IMR-90 (cell line): ENCODE measurements at regions not wholly inside any gene's neighbourhood (a gene's known extent, or its start where the extent isn't known, plus 50 kb on each side); places are given as distances from the start of the nearest gene placed in this dataset.

Experiments used
- ATAC-seq: fragments of 200-7000 bp; cut with Tn5 transposase; 2 replicates; pipeline ENCODE4 v1.9.1; 2020; ENCODE audit warnings: low read depth, mild to moderate bottlenecking, moderate library complexity
- BruUV-seq: library from RNA; stranded (reverse); fragments of 400-500 nt; replicated peaks from 2 replicates; lab custom pipeline; 2021; lab: Mats Ljungman, UMichigan
- CTCF ChIA-PET: fragments of 300-600 bp; formaldehyde crosslinking; extraction: SDS; loops from one replicate; lab custom pipeline; 2021; ENCODE audit warnings: antibody characterized with exemption; lab: Yijun Ruan, JAX
- POLR2A ChIA-PET: fragments of 300-600 bp; sonication (Branson Sonifier 250); formaldehyde crosslinking; loops from one replicate; lab custom pipeline; 2022; ENCODE audit warnings: antibody characterized with exemption; ENCODE audit not compliant: unreplicated experiment; lab: Charles Lee
- DNase-seq: peaks from one replicate; pipeline ENCODE4 v3.0.0; 2013
- H2AFZ ChIP-seq: replicated peaks from 2 replicates; pipeline ENCODE3; 2013; ENCODE audit warnings: low read length, mild to moderate bottlenecking; ENCODE audit not compliant: poor library complexity
- H2AK5ac ChIP-seq: 2 replicates; pipeline ENCODE4 v1.6.1; 2013; ENCODE audit warnings: low read depth, low read length, inconsistent platforms
- H2AK9ac ChIP-seq: replicated peaks from 2 replicates; pipeline ENCODE3; 2013; ENCODE audit warnings: mild to moderate bottlenecking, low read depth, low read length, moderate library complexity; ENCODE audit not compliant: poor library complexity
- H2BK120ac ChIP-seq: 2 replicates; pipeline ENCODE4 v1.6.1; 2013; ENCODE audit warnings: low read depth, low read length, inconsistent platforms
- H2BK15ac ChIP-seq: 3 replicates; pipeline ENCODE4 v1.6.1; 2013; ENCODE audit warnings: low read depth, low read length, inconsistent platforms
- H2BK20ac ChIP-seq: 2 replicates; pipeline ENCODE4 v1.6.1; 2013; ENCODE audit warnings: low read depth, mild to moderate bottlenecking, inconsistent platforms, low read length, moderate library complexity
- H2BK5ac ChIP-seq: 2 replicates; pipeline ENCODE4 v1.6.1; 2013; ENCODE audit warnings: mild to moderate bottlenecking, low read depth, low read length, inconsistent platforms; ENCODE audit not compliant: poor library complexity, severe bottlenecking
- H3K14ac ChIP-seq: replicated peaks from 2 replicates; pipeline ENCODE4 v1.6.1; 2013; ENCODE audit warnings: low read depth, low read length, inconsistent platforms
- H3K18ac ChIP-seq: 2 replicates; pipeline ENCODE4 v1.6.1; 2013; ENCODE audit warnings: low read depth, low read length, control low read depth
- H3K23ac ChIP-seq: 2 replicates; pipeline ENCODE4 v1.6.1; 2013; ENCODE audit warnings: low read depth, low read length, inconsistent platforms
- H3K27ac ChIP-seq: 2 replicates; pipeline ENCODE4 v1.5.1; 2013; ENCODE audit warnings: mild to moderate bottlenecking, control low read depth, low read length; ENCODE audit not compliant: insufficient read depth
- H3K27me3 ChIP-seq: 2 replicates; pipeline ENCODE4 v1.6.1; 2013; ENCODE audit warnings: low read length; ENCODE audit not compliant: control insufficient read depth, insufficient read depth
- H3K36me3 ChIP-seq: 2 replicates; pipeline ENCODE4 v1.6.1; 2013; ENCODE audit warnings: low read length, mixed read lengths; ENCODE audit not compliant: control insufficient read depth, insufficient read depth
- H3K4ac ChIP-seq: 2 replicates; pipeline ENCODE4 v1.6.1; 2013; ENCODE audit warnings: low read depth, low read length, inconsistent platforms
- H3K4me1 ChIP-seq: 2 replicates; pipeline ENCODE4 v1.6.1; 2013; ENCODE audit warnings: low read length, mixed read lengths; ENCODE audit not compliant: control insufficient read depth, insufficient read depth
- H3K4me2 ChIP-seq: 2 replicates; pipeline ENCODE4 v1.6.1; 2013; ENCODE audit warnings: low read depth, mild to moderate bottlenecking, control low read depth, low read length, moderate library complexity
- H3K4me3 ChIP-seq: 2 replicates; pipeline ENCODE4 v1.5.1; 2013; ENCODE audit warnings: low read depth, mild to moderate bottlenecking, control low read depth, low read length, moderate library complexity; ENCODE audit not compliant: insufficient read depth
- H3K56ac ChIP-seq: 2 replicates; pipeline ENCODE4 v1.6.1; 2013; ENCODE audit warnings: low read length, inconsistent platforms; ENCODE audit not compliant: insufficient read depth; ENCODE audit errors: extremely low read depth
- H3K79me1 ChIP-seq, 2 experiments: 2 replicates each; pipeline ENCODE4 v1.6.1; 2013; ENCODE audit warnings: low read length in 2 of 2, inconsistent platforms in 1 of 2, low read depth in 1 of 2
- H3K9ac ChIP-seq: 2 replicates; pipeline ENCODE4 v1.6.1; 2013; ENCODE audit warnings: low read depth, low read length, control low read depth
- H3K9me1 ChIP-seq: 2 replicates; pipeline ENCODE4 v1.6.1; 2013; ENCODE audit warnings: low read length, inconsistent platforms; ENCODE audit not compliant: insufficient read depth
- H3K9me3 ChIP-seq: 2 replicates; pipeline ENCODE4 v1.6.1; 2013; ENCODE audit warnings: low read length; ENCODE audit not compliant: control insufficient read depth, insufficient read depth
- H4K20me1 ChIP-seq: 2 replicates; pipeline ENCODE4 v1.6.1; 2013; ENCODE audit warnings: low read length, inconsistent platforms; ENCODE audit not compliant: insufficient read depth
- H4K5ac ChIP-seq: 2 replicates; pipeline ENCODE4 v1.6.1; 2013; ENCODE audit warnings: mild to moderate bottlenecking, low read depth, low read length, control low read depth
- H4K8ac ChIP-seq, 2 experiments: 2 replicates each; pipeline ENCODE4 v1.6.1; 2013; ENCODE audit warnings: low read depth in 2 of 2, low read length in 2 of 2, control low read depth in 1 of 2, inconsistent platforms in 1 of 2
- H4K91ac ChIP-seq: 2 replicates; pipeline ENCODE4 v1.6.1; 2013; ENCODE audit warnings: low read depth, low read length, inconsistent platforms; ENCODE audit not compliant: insufficient read depth
- BHLHE40 ChIP-seq: fragments of 150-350 bp; IDR thresholded peaks from 2 replicates; pipeline ENCODE4 v1.6.1; 2016; ENCODE audit warnings: mild to moderate bottlenecking, low read depth, low read length
- CEBPB ChIP-seq: IDR thresholded peaks from 2 replicates; pipeline ENCODE4 v1.6.1; 2012; ENCODE audit warnings: low read depth, low read length, improper control_type of control experiment
- CTCF ChIP-seq: conservative IDR thresholded peaks from 2 replicates; pipeline ENCODE4 v1.5.1; 2012; ENCODE audit warnings: mild to moderate bottlenecking, low read depth, low read length, improper control_type of control experiment
- ELK1 ChIP-seq: fragments of 150-350 bp; IDR thresholded peaks from 2 replicates; pipeline ENCODE4 v1.6.1; 2016; ENCODE audit warnings: low read depth, mild to moderate bottlenecking, low read length, moderate library complexity, borderline replicate concordance
- MXI1 ChIP-seq: IDR thresholded peaks from 2 replicates; pipeline ENCODE4 v1.6.1; 2012; ENCODE audit warnings: low read depth, mild to moderate bottlenecking, low read length, moderate library complexity, borderline replicate concordance
- POLR2A ChIP-seq: IDR thresholded peaks from 2 replicates; pipeline ENCODE4 v1.6.1; 2012; ENCODE audit warnings: mild to moderate bottlenecking, low read depth, low read length
- RFX5 ChIP-seq: IDR thresholded peaks from 2 replicates; pipeline ENCODE4 v1.8.0; 2012; ENCODE audit warnings: low read depth, mild to moderate bottlenecking, low read length, moderate library complexity
- SMC3 ChIP-seq: fragments of 150-350 bp; IDR thresholded peaks from 2 replicates; pipeline ENCODE4 v1.6.1; 2016; ENCODE audit warnings: low read depth, mild to moderate bottlenecking, antibody characterized with exemption, low read length, moderate library complexity
- dilution Hi-C: fragments of 300-500 bp; cut with HindIII; formaldehyde crosslinking; loops from one replicate; pipeline ENCODE4 v1.14.3; 2018; ENCODE audit warnings: low sequenced_read_pairs; ENCODE audit not compliant: unreplicated experiment
- in situ Hi-C: fragments of 300-500 bp; cut with MboI; formaldehyde crosslinking; loops from 3 replicates; pipeline ENCODE4 v1.14.3; 2019; ENCODE audit warnings: low sequenced_read_pairs, inconsistent platforms, mixed read lengths
- intact Hi-C: fragments of 100-400 bp; cut with micrococcal nuclease; formaldehyde crosslinking; loops from 2 replicates; pipeline ENCODE4 v1.10.0; 2022

GRCh38 chr6:4313044-4313686 lies 177.8 kb upstream of the ECI2 start (continued):
- TF ChIP-seq ELK1 = no peak

GRCh38 chr6:4311976-4312860 lies 176.8 kb upstream of the ECI2 start:
- CTCF ChIA-PET = no interaction called here
- intact Hi-C loops (loop anchor here (2.0 to 10.0 kb wide), 5 partner anchors 271 to 1090 kb away; partner anchors contain the start of gene CDYL), in situ Hi-C loops (no loop called here)

More at GRCh38 chr6:4311976-4312860, 176.8 kb upstream of the ECI2 start:
- no peak for TF ChIP-seq POLR2A
- TF ChIP-seq CTCF = no peak
- TF ChIP-seq BHLHE40 = no peak
- no peak for TF ChIP-seq RFX5
- TF ChIP-seq CEBPB = no peak
- no peak for TF ChIP-seq ELK1
- no peak for TF ChIP-seq SMC3
- TF ChIP-seq MXI1 = no peak
- no peak overlapping the region for H2AK9ac ChIP-seq
- POLR2A ChIA-PET = no interaction called here
- H3K18ac ChIP-seq = no peak overlapping the region
- no peaks in the 10 kb centered on the region for H3K36me3 ChIP-seq
- no peak overlapping the region for H2BK120ac ChIP-seq
- H2BK20ac ChIP-seq = no peak overlapping the region
- no peak overlapping the region for H4K91ac ChIP-seq
- ATAC-seq (no peak), DNase-seq (no peak)
- BruUV-seq = no TSS peak
- H4K5ac ChIP-seq = no peak overlapping the region
- H2AK5ac ChIP-seq = no peak overlapping the region
- no peak overlapping the region for H3K4me2 ChIP-seq
- H3K23ac ChIP-seq = no peak overlapping the region
- no peak overlapping the region for H2AFZ ChIP-seq
- H2BK15ac ChIP-seq = no peak overlapping the region
- H3K79me1 ChIP-seq = no peaks in the 10 kb centered on the region
- H3K14ac ChIP-seq = no peak overlapping the region
- no peak overlapping the region for H3K27ac ChIP-seq
- H3K9me3 ChIP-seq = peaks cover 2% of the 10 kb centered on the region; the same call in 1 of the 2 replicates
- H2BK5ac ChIP-seq = no peak overlapping the region
- no peaks in the 10 kb centered on the region for H3K27me3 ChIP-seq
- H3K9me1 ChIP-seq = peaks cover 3% of the 10 kb centered on the region; the same call in 1 of the 2 replicates
- H3K4ac ChIP-seq = no peak overlapping the region
- H4K20me1 ChIP-seq = no peaks in the 10 kb centered on the region
- H3K4me3 ChIP-seq = no peak overlapping the region
- H4K8ac ChIP-seq = no peak overlapping the region
- H3K4me1 ChIP-seq = peaks cover 12% of the 10 kb centered on the region
- dilution Hi-C loops = no loop called here
- H3K56ac ChIP-seq = no peak overlapping the region
- H3K9ac ChIP-seq = no peak overlapping the region
